ENCODE measurements at regions not wholly inside any gene's neighbourhood (a gene's known extent, or its start where the extent isn't known, plus 50 kb on each side); places are given as distances from the start of the nearest gene placed in this dataset.
"Not testable (repeated sequence)": the region's sequence is repeated elsewhere in the genome, so short reads cannot be mapped to it uniquely, and the experiment has no call there.

DNA sequence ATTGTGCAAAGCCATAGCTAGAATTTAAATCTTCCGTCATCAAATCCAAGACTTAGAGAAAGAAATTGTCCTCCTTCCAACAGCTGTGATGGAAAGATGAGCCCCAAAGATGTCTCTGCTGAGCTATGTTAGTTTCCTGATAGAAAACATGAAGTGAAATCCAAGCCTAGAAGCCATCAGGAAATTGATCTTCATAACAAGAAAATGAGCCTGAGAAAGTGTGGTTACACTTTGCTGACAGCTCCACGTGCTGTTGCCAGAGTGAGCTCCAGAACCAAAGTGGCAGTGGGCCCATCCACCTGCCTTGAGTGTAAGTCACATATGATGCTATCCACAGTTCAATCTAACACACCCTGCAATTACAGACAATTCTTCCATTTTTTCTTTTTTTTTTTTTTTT, 58.0 kb upstream of the UBASH3B start:
- Histone ChIP-seq H3K36me3 (replicated peaks) (no peaks in the 10 kb centered on the region), H3K4me3 (ENCODE audit: low read depth, low read length) (no peak overlapping the region), H3K27ac (no peak overlapping the region), H3K27me3 (replicated peaks) (peaks cover 6% of the 10 kb centered on the region)
- DNase-seq, result no peak
- in situ Hi-C loops (cut with HindIII; ENCODE audit: low pct_ligation_motif_present, low sequenced_read_pairs), result no loop called here
- TF ChIP-seq, protein P1, sequence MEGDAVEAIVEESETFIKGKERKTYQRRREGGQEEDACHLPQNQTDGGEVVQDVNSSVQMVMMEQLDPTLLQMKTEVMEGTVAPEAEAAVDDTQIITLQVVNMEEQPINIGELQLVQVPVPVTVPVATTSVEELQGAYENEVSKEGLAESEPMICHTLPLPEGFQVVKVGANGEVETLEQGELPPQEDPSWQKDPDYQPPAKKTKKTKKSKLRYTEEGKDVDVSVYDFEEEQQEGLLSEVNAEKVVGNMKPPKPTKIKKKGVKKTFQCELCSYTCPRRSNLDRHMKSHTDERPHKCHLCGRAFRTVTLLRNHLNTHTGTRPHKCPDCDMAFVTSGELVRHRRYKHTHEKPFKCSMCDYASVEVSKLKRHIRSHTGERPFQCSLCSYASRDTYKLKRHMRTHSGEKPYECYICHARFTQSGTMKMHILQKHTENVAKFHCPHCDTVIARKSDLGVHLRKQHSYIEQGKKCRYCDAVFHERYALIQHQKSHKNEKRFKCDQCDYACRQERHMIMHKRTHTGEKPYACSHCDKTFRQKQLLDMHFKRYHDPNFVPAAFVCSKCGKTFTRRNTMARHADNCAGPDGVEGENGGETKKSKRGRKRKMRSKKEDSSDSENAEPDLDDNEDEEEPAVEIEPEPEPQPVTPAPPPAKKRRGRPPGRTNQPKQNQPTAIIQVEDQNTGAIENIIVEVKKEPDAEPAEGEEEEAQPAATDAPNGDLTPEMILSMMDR (IDR thresholded peaks at IDR 0.05; ENCODE audit: low read depth, low read length, missing control alignments), result no peak

DNA sequence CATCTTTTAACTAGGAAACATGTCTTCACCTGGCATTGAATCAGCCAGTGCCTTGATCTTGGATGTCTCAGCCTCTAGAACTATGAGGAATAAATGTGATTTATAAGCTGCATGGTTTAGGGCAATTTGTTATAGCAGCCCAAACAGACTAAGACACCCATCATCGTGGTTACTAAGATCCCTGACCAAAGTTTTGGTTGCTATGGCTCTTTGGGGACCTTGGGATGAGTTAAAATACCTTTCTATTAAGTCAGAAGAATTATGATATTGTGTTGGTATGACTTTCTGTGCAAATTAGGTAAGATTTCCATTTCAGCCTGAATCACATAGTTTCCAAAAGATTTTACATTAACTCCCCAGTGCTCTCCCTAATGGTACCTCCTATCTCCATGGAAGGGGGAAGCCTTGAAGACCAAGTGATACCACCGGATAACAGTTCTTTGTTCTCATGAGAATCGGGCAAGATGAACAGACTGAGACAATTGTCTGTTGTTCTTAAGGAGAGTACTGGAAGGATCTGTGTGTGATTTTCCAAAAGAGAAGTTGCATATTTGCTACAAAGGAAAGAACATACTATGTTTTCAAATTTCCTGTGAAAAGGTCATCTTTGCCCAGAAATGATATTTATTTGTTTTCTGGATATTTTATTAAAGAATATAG, 60.4 kb upstream of the UBASH3B start:
- DNase-seq, result no peak
- Histone ChIP-seq H3K27me3 (replicated peaks) (peaks cover 6% of the 10 kb centered on the region), H3K36me3 (replicated peaks) (no peaks in the 10 kb centered on the region), H3K27ac (no peak overlapping the region), H3K4me3 (ENCODE audit: low read depth, low read length) (no peak overlapping the region)
- in situ Hi-C loops (cut with HindIII; ENCODE audit: low pct_ligation_motif_present, low sequenced_read_pairs), result no loop called here
- TF ChIP-seq, protein P1 (IDR thresholded peaks at IDR 0.05; ENCODE audit: low read depth, low read length, missing control alignments), result no peak

DNA sequence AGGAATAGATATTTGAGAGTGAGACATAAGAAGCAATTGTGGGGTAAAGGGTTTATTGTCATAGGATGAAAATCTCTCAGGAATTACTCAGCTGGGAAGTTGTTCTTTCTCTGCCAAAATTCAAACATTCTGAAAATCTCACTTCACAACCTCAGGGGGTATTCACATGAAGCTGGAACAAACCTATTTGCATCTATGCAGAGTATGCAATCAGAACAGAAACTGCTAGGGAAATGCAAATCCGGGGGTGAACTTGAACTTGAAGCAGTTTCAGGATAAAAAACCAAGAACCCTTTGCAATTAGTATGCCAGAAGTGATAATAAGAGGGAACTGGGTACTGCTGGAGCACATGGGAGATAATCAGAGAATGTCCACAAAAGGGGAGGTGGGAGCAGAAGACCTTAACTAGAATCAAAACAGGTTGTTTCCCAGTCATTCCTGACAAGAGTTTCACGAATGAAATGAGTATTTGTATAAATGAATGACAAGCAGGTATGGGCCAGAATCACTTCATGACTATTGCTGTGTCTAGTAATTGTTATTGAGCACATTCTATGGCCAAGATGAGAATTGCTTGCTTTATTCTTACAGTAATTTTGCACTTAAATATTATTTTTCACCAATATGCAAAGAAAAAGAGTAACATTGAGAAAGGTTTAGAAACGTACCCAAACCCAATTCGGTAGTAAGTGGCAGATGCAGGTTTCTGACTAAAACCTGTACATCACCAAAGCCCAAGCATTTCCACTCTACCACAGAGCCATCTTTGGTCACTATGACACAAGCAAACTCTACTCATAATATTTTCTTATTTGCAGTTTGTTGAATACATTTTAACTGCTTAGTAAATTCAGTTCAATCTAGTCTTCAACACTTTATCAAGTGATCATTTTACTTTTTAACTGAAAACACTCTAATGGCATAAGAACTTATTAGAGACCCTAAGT, 61.8 kb upstream of the UBASH3B start:
- DNase-seq, result no peak
- H3K4me3 ChIP-seq (ENCODE audit: low read depth, low read length), result no peak overlapping the region
- in situ Hi-C loops (cut with HindIII; ENCODE audit: low pct_ligation_motif_present, low sequenced_read_pairs), result no loop called here
- TF ChIP-seq, protein P1 (IDR thresholded peaks at IDR 0.05; ENCODE audit: low read depth, low read length, missing control alignments), result no peak
- no peak overlapping the region for H3K27ac ChIP-seq
- H3K27me3 ChIP-seq (replicated peaks), result peaks cover 7% of the 10 kb centered on the region
- H3K36me3 ChIP-seq (replicated peaks), result no peaks in the 10 kb centered on the region

DNA sequence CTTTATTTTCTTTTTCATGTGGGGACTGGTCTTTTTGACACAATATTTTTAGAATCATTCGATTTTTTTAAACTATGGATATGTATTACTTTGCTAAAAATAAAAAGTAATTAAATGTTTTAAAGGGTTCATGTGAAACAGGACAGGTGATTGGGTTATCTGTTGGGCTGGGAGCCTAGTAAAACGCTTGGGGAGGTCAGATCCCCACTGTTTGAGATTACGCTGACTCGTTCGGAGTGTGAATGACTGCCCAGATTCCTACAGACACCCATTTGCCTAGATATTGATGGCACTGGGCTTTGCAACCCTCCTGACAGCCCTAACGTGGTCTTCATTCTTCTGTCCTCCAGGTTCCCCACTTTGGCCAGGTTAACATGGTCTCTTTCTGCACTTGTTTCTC, 62.9 kb upstream of the UBASH3B start:
- in situ Hi-C loops (cut with HindIII; ENCODE audit: low pct_ligation_motif_present, low sequenced_read_pairs), result no loop called here
- no peak overlapping the region for H3K4me3 ChIP-seq (ENCODE audit: low read depth, low read length)
- DNase-seq, result no peak
- TF ChIP-seq, protein P1 (IDR thresholded peaks at IDR 0.05; ENCODE audit: low read depth, low read length, missing control alignments), result no peak
- H3K36me3 ChIP-seq (replicated peaks), result no peaks in the 10 kb centered on the region
- H3K27ac ChIP-seq, result no peak overlapping the region
- H3K27me3 ChIP-seq (replicated peaks), result peaks cover 7% of the 10 kb centered on the region

DNA sequence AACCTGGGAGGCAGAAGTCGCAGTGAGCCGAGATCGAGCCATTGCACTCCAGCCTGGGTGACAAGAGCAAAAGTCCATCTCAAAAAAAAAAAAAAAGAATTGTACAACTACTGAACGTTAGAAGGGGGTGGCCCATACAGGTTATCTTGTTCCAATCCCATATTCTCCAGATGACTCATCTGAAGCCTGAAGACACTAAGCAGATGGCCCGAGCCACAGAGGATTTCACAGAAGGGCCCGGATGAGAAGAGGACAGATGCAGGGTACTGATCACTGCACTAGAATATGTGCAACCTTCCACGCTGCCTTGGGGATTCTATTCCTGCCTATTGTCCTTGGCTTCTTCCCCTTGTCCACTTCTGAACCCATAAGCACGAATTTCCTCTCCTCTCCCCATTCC, 70.9 kb upstream of the UBASH3B start:
- Histone ChIP-seq H3K27me3 (replicated peaks) (peaks cover 2% of the 10 kb centered on the region), H3K27ac (no peak overlapping the region), H3K36me3 (replicated peaks) (no peaks in the 10 kb centered on the region), H3K4me3 (ENCODE audit: low read depth, low read length) (no peak overlapping the region)
- no peak for DNase-seq
- TF ChIP-seq, protein P1 (IDR thresholded peaks at IDR 0.05; ENCODE audit: low read depth, low read length, missing control alignments), result no peak
- in situ Hi-C loops (cut with HindIII; ENCODE audit: low pct_ligation_motif_present, low sequenced_read_pairs), result no loop called here

DNA sequence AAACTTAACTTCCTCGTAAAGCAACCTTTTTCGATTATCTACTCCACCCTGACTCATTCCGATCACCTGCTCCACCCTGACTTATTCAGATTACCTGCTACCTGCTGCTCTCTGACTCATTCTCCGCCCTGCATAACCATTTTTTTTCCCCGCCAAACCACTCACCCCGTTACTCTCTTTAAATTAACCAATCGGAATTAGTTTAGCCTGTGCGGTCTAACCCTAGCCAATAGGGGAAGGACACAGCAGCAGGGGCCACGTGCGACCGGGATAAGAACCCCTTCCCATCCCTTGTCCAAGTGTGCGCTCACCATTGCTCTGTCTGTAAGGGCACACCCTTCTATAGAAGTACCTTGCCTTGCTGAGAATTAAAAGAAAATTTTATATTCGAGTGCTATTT, 75.5 kb upstream of the UBASH3B start:
- H3K27me3 ChIP-seq (replicated peaks); H3K4me3 ChIP-seq (ENCODE audit: low read depth, low read length); in situ Hi-C loops (cut with HindIII; ENCODE audit: low pct_ligation_motif_present, low sequenced_read_pairs); H3K36me3 ChIP-seq (replicated peaks); DNase-seq; H3K27ac ChIP-seq: not testable (repeated sequence)
